ENCODE measurements at regions not wholly inside any gene's neighbourhood (a gene's known extent, or its start where the extent isn't known, plus 50 kb on each side); places are given as distances from the start of the nearest gene placed in this dataset.

DNA sequence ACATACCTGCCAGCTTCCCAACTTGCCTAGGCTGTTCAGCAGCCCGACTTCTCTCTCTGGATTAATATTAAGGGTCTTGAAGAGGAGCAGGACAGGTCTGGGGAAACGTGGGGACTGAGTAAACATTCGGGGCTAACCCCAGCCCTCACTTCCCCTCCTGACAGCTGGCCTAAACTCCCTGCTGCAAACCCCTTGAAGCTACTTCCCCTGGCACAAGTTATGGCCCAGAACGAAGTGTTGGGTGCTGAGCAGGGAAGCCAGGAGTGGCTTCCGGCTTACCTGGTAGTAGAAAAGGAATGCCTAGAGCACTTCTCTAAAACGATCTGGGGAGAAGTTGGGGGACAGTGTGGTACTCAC, 200.0 kb downstream of the BCOR start:
- no peak overlapping the region for H3K9ac ChIP-seq (ENCODE audit: low read length)
- no peak overlapping the region for H3K4me3 ChIP-seq (ENCODE audit: low read depth, low read length, poor library complexity, severe bottlenecking)
- no peaks in the 10 kb centered on the region for H4K20me1 ChIP-seq (ENCODE audit: insufficient read depth, low read length)
- H3K36me3 ChIP-seq (ENCODE audit: insufficient read depth, low read length) = no peaks in the 10 kb centered on the region
- H3K27me3 ChIP-seq (ENCODE audit: insufficient read depth, low read length) = no peaks in the 10 kb centered on the region
- H3K27ac ChIP-seq (ENCODE audit: low read depth, low read length, poor library complexity, severe bottlenecking) = no peak overlapping the region
- H3K4me2 ChIP-seq (ENCODE audit: low read length) = no peak overlapping the region
- no peaks in the 10 kb centered on the region for H3K9me3 ChIP-seq (ENCODE audit: low read length)
- no peak overlapping the region for H2AFZ ChIP-seq (ENCODE audit: low read length)
- no peak for TF ChIP-seq EZH2 (IDR thresholded peaks at IDR 0.05; ENCODE audit: borderline replicate concordance, low read length)
- TF ChIP-seq, protein P1, sequence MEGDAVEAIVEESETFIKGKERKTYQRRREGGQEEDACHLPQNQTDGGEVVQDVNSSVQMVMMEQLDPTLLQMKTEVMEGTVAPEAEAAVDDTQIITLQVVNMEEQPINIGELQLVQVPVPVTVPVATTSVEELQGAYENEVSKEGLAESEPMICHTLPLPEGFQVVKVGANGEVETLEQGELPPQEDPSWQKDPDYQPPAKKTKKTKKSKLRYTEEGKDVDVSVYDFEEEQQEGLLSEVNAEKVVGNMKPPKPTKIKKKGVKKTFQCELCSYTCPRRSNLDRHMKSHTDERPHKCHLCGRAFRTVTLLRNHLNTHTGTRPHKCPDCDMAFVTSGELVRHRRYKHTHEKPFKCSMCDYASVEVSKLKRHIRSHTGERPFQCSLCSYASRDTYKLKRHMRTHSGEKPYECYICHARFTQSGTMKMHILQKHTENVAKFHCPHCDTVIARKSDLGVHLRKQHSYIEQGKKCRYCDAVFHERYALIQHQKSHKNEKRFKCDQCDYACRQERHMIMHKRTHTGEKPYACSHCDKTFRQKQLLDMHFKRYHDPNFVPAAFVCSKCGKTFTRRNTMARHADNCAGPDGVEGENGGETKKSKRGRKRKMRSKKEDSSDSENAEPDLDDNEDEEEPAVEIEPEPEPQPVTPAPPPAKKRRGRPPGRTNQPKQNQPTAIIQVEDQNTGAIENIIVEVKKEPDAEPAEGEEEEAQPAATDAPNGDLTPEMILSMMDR (IDR thresholded peaks at IDR 0.05; ENCODE audit: low read length) = no peak
- no peaks in the 10 kb centered on the region for H3F3A ChIP-seq (ENCODE audit: insufficient read depth, low read length)
- no peaks in the 10 kb centered on the region for H3K9me2 ChIP-seq (ENCODE audit: low read depth, low read length)
- H3K4me1 ChIP-seq (ENCODE audit: insufficient read depth, low read length, severe bottlenecking) = peaks cover 15% of the 10 kb centered on the region
- H3K79me2 ChIP-seq (ENCODE audit: insufficient read depth, low read length) = no peaks in the 10 kb centered on the region

DNA sequence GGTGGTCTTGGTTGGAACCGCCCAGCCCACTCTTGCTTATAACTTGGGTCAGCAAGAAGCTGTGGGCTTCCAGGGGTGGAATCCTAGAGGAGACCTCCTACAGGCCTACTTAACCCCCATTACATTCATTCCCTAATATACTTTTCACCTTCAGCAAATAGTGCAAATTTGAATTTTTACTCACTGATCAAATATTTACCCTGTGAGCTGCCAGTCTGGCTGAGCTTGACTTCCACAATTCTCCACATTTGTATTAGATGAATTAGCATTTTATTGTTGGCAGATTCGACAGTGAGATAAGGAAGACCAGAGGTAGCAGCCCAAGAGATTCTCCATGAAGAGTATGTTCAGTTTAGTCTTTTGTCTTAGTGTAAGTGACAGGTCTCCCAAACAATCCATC, 199.6 kb downstream of the BCOR start:
- Histone ChIP-seq H3K27ac (ENCODE audit: low read depth, low read length, poor library complexity, severe bottlenecking) (no peak overlapping the region), H3K27me3 (ENCODE audit: insufficient read depth, low read length) (no peaks in the 10 kb centered on the region), H3F3A (ENCODE audit: insufficient read depth, low read length) (no peaks in the 10 kb centered on the region), H4K20me1 (ENCODE audit: insufficient read depth, low read length) (no peaks in the 10 kb centered on the region), H3K79me2 (ENCODE audit: insufficient read depth, low read length) (no peaks in the 10 kb centered on the region), H3K4me2 (ENCODE audit: low read length) (no peak overlapping the region), H3K4me1 (ENCODE audit: insufficient read depth, low read length, severe bottlenecking) (peaks cover 15% of the 10 kb centered on the region), H3K4me3 (ENCODE audit: low read depth, low read length, poor library complexity, severe bottlenecking) (no peak overlapping the region), H3K9ac (ENCODE audit: low read length) (no peak overlapping the region), H3K9me2 (ENCODE audit: low read depth, low read length) (no peaks in the 10 kb centered on the region), H3K36me3 (ENCODE audit: insufficient read depth, low read length) (no peaks in the 10 kb centered on the region), H3K9me3 (ENCODE audit: low read length) (no peaks in the 10 kb centered on the region), H2AFZ (ENCODE audit: low read length) (no peak overlapping the region)
- no peak for TF ChIP-seq EZH2 (IDR thresholded peaks at IDR 0.05; ENCODE audit: borderline replicate concordance, low read length)
- TF ChIP-seq, protein P1 (IDR thresholded peaks at IDR 0.05; ENCODE audit: low read length) = no peak

DNA sequence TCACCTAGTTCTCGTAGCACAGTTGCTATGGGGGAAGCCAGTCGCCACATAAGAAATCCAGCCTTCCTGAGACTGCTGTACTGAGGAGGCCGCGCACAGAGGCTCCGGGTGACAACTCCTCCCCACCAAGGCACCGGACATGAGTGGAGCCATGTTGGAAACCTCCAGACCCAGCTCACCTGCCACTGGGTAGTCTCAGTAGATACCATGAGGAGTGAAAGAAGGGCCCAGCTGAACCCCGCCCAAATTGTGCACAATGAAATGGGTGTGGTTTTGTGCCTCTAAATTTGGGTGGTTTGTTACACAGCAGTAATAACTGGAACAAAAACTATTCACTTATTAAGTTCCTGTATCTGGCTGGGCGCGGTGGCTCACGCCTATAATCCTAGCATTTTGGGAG, 198.7 kb downstream of the BCOR start:
- TF ChIP-seq EZH2 (IDR thresholded peaks at IDR 0.05; ENCODE audit: borderline replicate concordance, low read length) = no peak
- TF ChIP-seq, protein P1 (IDR thresholded peaks at IDR 0.05; ENCODE audit: low read length) = no peak
- peaks cover 9% of the 10 kb centered on the region for H3K4me1 ChIP-seq (ENCODE audit: insufficient read depth, low read length, severe bottlenecking)
- H3K27ac ChIP-seq (ENCODE audit: low read depth, low read length, poor library complexity, severe bottlenecking) = no peak overlapping the region
- H3K36me3 ChIP-seq (ENCODE audit: insufficient read depth, low read length) = no peaks in the 10 kb centered on the region
- no peak overlapping the region for H2AFZ ChIP-seq (ENCODE audit: low read length)
- no peak overlapping the region for H3K4me3 ChIP-seq (ENCODE audit: low read depth, low read length, poor library complexity, severe bottlenecking)
- H3K79me2 ChIP-seq (ENCODE audit: insufficient read depth, low read length) = no peaks in the 10 kb centered on the region
- no peaks in the 10 kb centered on the region for H3K9me2 ChIP-seq (ENCODE audit: low read depth, low read length)
- H3K9ac ChIP-seq (ENCODE audit: low read length) = no peak overlapping the region
- no peak overlapping the region for H3K4me2 ChIP-seq (ENCODE audit: low read length)
- H3K9me3 ChIP-seq (ENCODE audit: low read length) = no peaks in the 10 kb centered on the region
- no peaks in the 10 kb centered on the region for H3F3A ChIP-seq (ENCODE audit: insufficient read depth, low read length)
- H4K20me1 ChIP-seq (ENCODE audit: insufficient read depth, low read length) = no peaks in the 10 kb centered on the region
- H3K27me3 ChIP-seq (ENCODE audit: insufficient read depth, low read length) = no peaks in the 10 kb centered on the region
